ENCODE measurements at regions not wholly inside any gene's neighbourhood (a gene's known extent, or its start where the extent isn't known, plus 50 kb on each side); places are given as distances from the start of the nearest gene placed in this dataset.
"Not testable (repeated sequence)": the region's sequence is repeated elsewhere in the genome, so short reads cannot be mapped to it uniquely, and the experiment has no call there.

GRCh38 chr7:145797507-145797906 is 319.1 kb upstream of the CNTNAP2 start:
- no peak for ATAC-seq
- H3K4me3 ChIP-seq = no peak overlapping the region
- TF ChIP-seq CTCF (IDR thresholded peaks at IDR 0.05) = no peak
- H3K36me3 ChIP-seq (ENCODE audit: insufficient read depth in 1 of 2, low read depth in 1 of 2) = no peaks in the 10 kb centered on the region
- H3K27me3 ChIP-seq (ENCODE audit: insufficient read depth in 3 of 3, low read length in 2 of 3) = no peaks in the 10 kb centered on the region
- H3K4me1 ChIP-seq = no peaks in the 10 kb centered on the region
- no peaks in the 10 kb centered on the region for H3K9me3 ChIP-seq
- 56 to 59% (median 56%) methylated on average over 2 of the region's 2 CpGs for WGBS, 3 donors
- intact Hi-C loops (cut with DNase I) = no loop called here
- DNase-seq = no peak
- H3K27ac ChIP-seq = no peak overlapping the region

- no peak for ATAC-seq
- intact Hi-C loops (cut with DNase I) = no loop called here
- TF ChIP-seq CTCF (IDR thresholded peaks at IDR 0.05) = no peak
- no peaks in the 10 kb centered on the region for H3K36me3 ChIP-seq (ENCODE audit: insufficient read depth in 1 of 2, low read depth in 1 of 2)
- no peak for DNase-seq
- H3K4me3 ChIP-seq = no peak overlapping the region
- H3K27me3 ChIP-seq (ENCODE audit: insufficient read depth in 3 of 3, low read length in 2 of 3) = no peaks in the 10 kb centered on the region
- H3K9me3 ChIP-seq = no peaks in the 10 kb centered on the region
- H3K27ac ChIP-seq = no peak overlapping the region
- no peaks in the 10 kb centered on the region for H3K4me1 ChIP-seq
Measured at GRCh38 chr7:145795132-145795531, 321.5 kb upstream of the CNTNAP2 start.

GRCh38 chr7:145784809-145785780 is 331.5 kb upstream of the CNTNAP2 start:
- Histone ChIP-seq H3K27ac (no peak overlapping the region), H3K4me3 (no peak overlapping the region), H3K9me3 (no peaks in the 10 kb centered on the region), H3K36me3 (ENCODE audit: insufficient read depth in 1 of 2, low read depth in 1 of 2) (no peaks in the 10 kb centered on the region), H3K27me3 (ENCODE audit: insufficient read depth in 3 of 3, low read length in 2 of 3) (no peaks in the 10 kb centered on the region), H3K4me1 (no peaks in the 10 kb centered on the region)
- TF ChIP-seq CTCF (IDR thresholded peaks at IDR 0.05) = no peak
- 91 to 93% (median 92%) methylated on average over 20 of the region's 20 CpGs for WGBS, 3 donors
- intact Hi-C loops (cut with DNase I) = no loop called here
- no peak for DNase-seq
- ATAC-seq = no peak

GRCh38 chr7:145781388-145781787 is 335.2 kb upstream of the CNTNAP2 start:
- ATAC-seq; H3K9me3 ChIP-seq; H3K36me3 ChIP-seq (ENCODE audit: insufficient read depth in 1 of 2, low read depth in 1 of 2); H3K27ac ChIP-seq; DNase-seq; intact Hi-C loops (cut with DNase I); H3K27me3 ChIP-seq (ENCODE audit: insufficient read depth in 3 of 3, low read length in 2 of 3); H3K4me3 ChIP-seq; H3K4me1 ChIP-seq: not testable (repeated sequence)
- WGBS, 3 donors = 64 to 71% (median 66%) methylated on average over 2 of the region's 2 CpGs

- ATAC-seq (no peak), DNase-seq (no peak)
- WGBS, 3 donors = 29 to 55% (median 54%) methylated on average over 2 of the region's 2 CpGs
- intact Hi-C loops (cut with DNase I) = no loop called here
- Histone ChIP-seq H3K9me3 (no peaks in the 10 kb centered on the region), H3K27ac (no peak overlapping the region), H3K4me1 (no peaks in the 10 kb centered on the region), H3K4me3 (no peak overlapping the region), H3K36me3 (ENCODE audit: insufficient read depth in 1 of 2, low read depth in 1 of 2) (no peaks in the 10 kb centered on the region), H3K27me3 (ENCODE audit: insufficient read depth in 3 of 3, low read length in 2 of 3) (no peaks in the 10 kb centered on the region)
- no peak for TF ChIP-seq CTCF (IDR thresholded peaks at IDR 0.05)
Measured at GRCh38 chr7:145779140-145779539, 337.5 kb upstream of the CNTNAP2 start.
